Bronchial epithelial cell (primary cell): ENCODE measurements at regions not wholly inside any gene's neighbourhood (a gene's known extent, or its start where the extent isn't known, plus 50 kb on each side); places are given as distances from the start of the nearest gene placed in this dataset.

Source experiments
- DNase-seq: peaks from one replicate; pipeline ENCODE4 v3.0.0-alpha.2; 2010; ENCODE audit warnings: low read depth
- FAIRE-seq: peaks from 2 replicates; lab custom pipeline; 2011; peaks lifted over from hg19 to GRCh38; lab: Jason Lieb, UNC
- H3K27me3 ChIP-seq: 2 replicates; pipeline ENCODE4 v1.5.1; 2011; ENCODE audit warnings: low read length; ENCODE audit not compliant: control insufficient read depth, insufficient read depth
- H3K36me3 ChIP-seq: 2 replicates; pipeline ENCODE4 v1.5.1; 2011; ENCODE audit warnings: low read length; ENCODE audit not compliant: control insufficient read depth, insufficient read depth
- H3K4me3 ChIP-seq: 2 replicates; pipeline ENCODE4 v1.5.1; 2011; ENCODE audit warnings: mild to moderate bottlenecking, low read depth, low read length, control low read depth
- CTCF ChIP-seq: IDR thresholded peaks from 2 replicates; pipeline ENCODE4 v1.5.1; 2011; ENCODE audit warnings: mild to moderate bottlenecking, moderate library complexity, low read length, control low read depth, inconsistent platforms; ENCODE audit not compliant: insufficient read depth, severe bottlenecking

GRCh38 chr13:48920730-48921129, 55.0 kb upstream of the FNDC3A start:
- DNase-seq (no peak), FAIRE-seq (no peak)
- H3K4me3 ChIP-seq: no peak overlapping the region

GRCh38 chr13:48923376-48923775, 52.3 kb upstream of the FNDC3A start:
- DNase-seq (no peak), FAIRE-seq (no peak)
- Histone ChIP-seq H3K36me3 (no peaks in the 10 kb centered on the region), H3K27me3 (no peaks in the 10 kb centered on the region), H3K4me3 (no peak overlapping the region)
- TF ChIP-seq CTCF: no peak

More at GRCh38 chr13:48920730-48921129, 55.0 kb upstream of the FNDC3A start:
- no peaks in the 10 kb centered on the region for H3K36me3 ChIP-seq
- no peaks in the 10 kb centered on the region for H3K27me3 ChIP-seq
- TF ChIP-seq CTCF: no peak

- no peaks in the 10 kb centered on the region for H3K27me3 ChIP-seq
- no peak overlapping the region for H3K4me3 ChIP-seq
- FAIRE-seq (no peak), DNase-seq (no peak)
- TF ChIP-seq CTCF: no peak
- H3K36me3 ChIP-seq: no peaks in the 10 kb centered on the region
Observed at GRCh38 chr13:48925001-48925400, 50.7 kb upstream of the FNDC3A start.
